ENCODE measurements at regions not wholly inside any gene's neighbourhood (a gene's known extent, or its start where the extent isn't known, plus 50 kb on each side); places are given as distances from the start of the nearest gene placed in this dataset.
"Not testable (repeated sequence)": the region's sequence is repeated elsewhere in the genome, so short reads cannot be mapped to it uniquely, and the experiment has no call there.

- DNase-seq, result not testable (repeated sequence)
Measured at GRCh38 chr16:29294400-29294933, 112.0 kb downstream of the NPIPB11 start.

GRCh38 chr16:29293545-29293944 lies 113.0 kb downstream of the NPIPB11 start:
- not testable (repeated sequence) for DNase-seq

- not testable (repeated sequence) for DNase-seq
Measured at GRCh38 chr16:29292952-29293471, 113.5 kb downstream of the NPIPB11 start.

- not testable (repeated sequence) for DNase-seq
Measured at GRCh38 chr16:29291329-29292271, 114.9 kb downstream of the NPIPB11 start.

GRCh38 chr16:29290631-29291247 lies 115.8 kb downstream of the NPIPB11 start:
- peak; percentile 98 for DNase-seq

GRCh38 chr16:29289516-29290239 lies 116.8 kb downstream of the NPIPB11 start:
- not testable (repeated sequence) for DNase-seq

- DNase-seq, result not testable (repeated sequence)
Measured at GRCh38 chr16:29288711-29289474, 117.6 kb downstream of the NPIPB11 start.

- not testable (repeated sequence) for DNase-seq
Measured at GRCh38 chr16:29287871-29288535, 118.5 kb downstream of the NPIPB11 start.

GRCh38 chr16:29287246-29287645 lies 119.3 kb downstream of the NPIPB11 start:
- DNase-seq, result not testable (repeated sequence)

- DNase-seq, result not testable (repeated sequence)
Measured at GRCh38 chr16:29286796-29287195, 119.7 kb downstream of the NPIPB11 start.

- DNase-seq, result not testable (repeated sequence)
Measured at GRCh38 chr16:29286161-29286560, 120.3 kb downstream of the NPIPB11 start.

GRCh38 chr16:29285151-29285885 lies 121.2 kb downstream of the NPIPB11 start:
- DNase-seq, result not testable (repeated sequence)

- not testable (repeated sequence) for DNase-seq
Measured at GRCh38 chr16:29284723-29285122, 121.8 kb downstream of the NPIPB11 start.

- not testable (repeated sequence) for DNase-seq
Measured at GRCh38 chr16:29284159-29284558, 122.4 kb downstream of the NPIPB11 start.

- not testable (repeated sequence) for DNase-seq
Measured at GRCh38 chr16:29278097-29278871, 128.2 kb downstream of the NPIPB11 start.

- DNase-seq, result not testable (repeated sequence)
Measured at GRCh38 chr16:29276446-29276845, 130.1 kb downstream of the NPIPB11 start.

GRCh38 chr16:29274055-29275035 lies 132.2 kb downstream of the NPIPB11 start:
- not testable (repeated sequence) for DNase-seq
